ENCODE measurements at regions not wholly inside any gene's neighbourhood (a gene's known extent, or its start where the extent isn't known, plus 50 kb on each side); places are given as distances from the start of the nearest gene placed in this dataset.

DNA sequence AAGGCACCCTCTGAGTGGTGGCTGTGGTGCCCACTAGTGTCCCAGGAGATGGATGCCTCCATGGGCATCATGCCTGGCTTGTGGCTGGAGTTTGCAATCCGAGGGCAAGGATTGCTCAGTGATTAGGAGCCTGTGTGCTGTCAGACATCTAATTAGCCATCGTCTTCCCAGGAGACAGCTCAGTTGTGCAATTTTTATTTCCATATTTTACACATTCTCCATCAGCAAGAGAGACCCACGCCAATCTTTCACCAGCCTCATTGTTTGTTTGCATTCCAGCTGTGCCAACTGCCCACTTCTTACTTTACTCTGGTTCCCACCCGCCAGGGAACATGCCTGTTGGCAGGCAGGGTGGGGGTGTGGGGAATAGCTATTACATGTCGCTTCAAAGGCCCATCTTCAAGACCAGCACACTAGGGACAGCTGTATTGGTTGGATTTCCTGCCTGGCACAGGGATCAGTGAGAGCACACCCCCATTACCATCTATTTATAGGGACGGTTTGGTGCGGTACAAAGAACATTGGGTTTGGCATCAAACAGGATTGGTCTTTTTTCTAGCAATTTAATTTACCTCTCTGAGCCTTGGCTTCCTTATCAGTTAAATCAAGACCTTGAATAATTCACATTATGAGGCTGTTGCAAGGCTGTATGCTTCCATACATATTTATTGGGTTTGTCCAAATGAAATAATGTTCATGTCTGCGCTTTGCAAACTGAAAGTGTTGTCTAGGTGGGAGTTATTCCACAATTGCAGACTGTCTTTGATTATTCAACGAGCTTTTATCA is 80.7 kb upstream of the NAV2 start:
- no peak overlapping the region for H4K8ac ChIP-seq (ENCODE audit: low read depth, low read length)
- no peak overlapping the region for H3K9ac ChIP-seq (ENCODE audit: low read depth, low read length, poor library complexity)
- H2AFZ ChIP-seq (ENCODE audit: low read length): no peak overlapping the region
- H3K4me2 ChIP-seq (ENCODE audit: insufficient read depth, low read length, poor library complexity, severe bottlenecking): no peak overlapping the region
- no peaks in the 10 kb centered on the region for H3K79me1 ChIP-seq (ENCODE audit: low read depth, low read length)
- no peak overlapping the region for H3K4ac ChIP-seq (ENCODE audit: low read length)
- H2BK12ac ChIP-seq (ENCODE audit: low read length): no peak overlapping the region
- no peak overlapping the region for H3K23ac ChIP-seq (ENCODE audit: low read depth, low read length, poor library complexity)
- H3K27ac ChIP-seq (replicated peaks; ENCODE audit: low read length): no peak overlapping the region
- peaks cover 0 to 9% of the 10 kb centered on the region in 2 donors for H3K9me3 ChIP-seq (replicated peaks in 1 of 2; ENCODE audit: control insufficient read depth in 2 of 2, insufficient read depth in 1 of 2, low read depth in 1 of 2, low read length in 2 of 2)
- no peak overlapping the region for H3K14ac ChIP-seq (ENCODE audit: low read length)
- WGBS, 2 donors (ENCODE audit: extremely low coverage in 2 of 2, insufficient read length in 2 of 2, insufficient replicate concordance in 1 of 2): no CpG with 5 or more reads among the region's 9 CpGs
- no peaks in the 10 kb centered on the region for H3K36me3 ChIP-seq (replicated peaks in 1 of 2; ENCODE audit: control insufficient read depth in 2 of 2, insufficient read depth in 2 of 2, low read length in 2 of 2)
- no peaks in the 10 kb centered on the region for H3K27me3 ChIP-seq (ENCODE audit: control insufficient read depth in 3 of 3, insufficient read depth in 3 of 3, low read depth in 1 of 3, low read length in 3 of 3)
- peaks cover 0 to 11% of the 10 kb centered on the region in 2 donors for H3K4me1 ChIP-seq (ENCODE audit: control insufficient read depth in 2 of 2, insufficient read depth in 1 of 2, low read depth in 1 of 2, low read length in 2 of 2)
- DNase-seq (ENCODE audit: low spot score): no peak
- H2BK120ac ChIP-seq (ENCODE audit: low read depth, low read length): no peak overlapping the region
- H3K4me3 ChIP-seq (ENCODE audit: low read length in 2 of 2): no peak overlapping the region
- no peak overlapping the region for H2AK5ac ChIP-seq (ENCODE audit: low read depth, low read length)
- H4K91ac ChIP-seq (ENCODE audit: low read depth, low read length, poor library complexity): no peak overlapping the region
- no peak overlapping the region for H2BK15ac ChIP-seq (ENCODE audit: low read length)
- H3K18ac ChIP-seq (ENCODE audit: low read length): no peak overlapping the region
- H2BK5ac ChIP-seq (ENCODE audit: low read length): no peak overlapping the region

DNA sequence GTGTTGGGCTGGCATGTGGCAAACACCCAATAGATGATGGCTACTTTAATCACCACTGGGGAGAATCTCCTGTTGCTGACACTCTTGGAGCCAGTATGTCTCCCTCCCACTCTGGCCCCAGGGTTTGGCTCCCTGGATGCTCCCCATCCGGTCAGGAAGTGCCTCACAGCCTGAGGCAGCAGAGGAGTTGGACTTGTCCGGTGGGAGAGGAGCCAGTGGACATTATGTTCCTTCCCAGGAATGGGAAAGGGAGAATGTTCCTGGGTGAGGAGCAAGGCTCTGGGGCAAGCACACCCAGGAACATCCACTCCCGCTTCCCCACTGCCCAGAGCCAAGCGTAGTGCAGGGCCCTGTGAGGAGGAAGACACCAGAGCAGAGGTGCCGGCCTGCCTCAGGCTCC is 84.6 kb upstream of the NAV2 start:
- H3K27ac ChIP-seq (replicated peaks; ENCODE audit: low read length): no peak overlapping the region

DNA sequence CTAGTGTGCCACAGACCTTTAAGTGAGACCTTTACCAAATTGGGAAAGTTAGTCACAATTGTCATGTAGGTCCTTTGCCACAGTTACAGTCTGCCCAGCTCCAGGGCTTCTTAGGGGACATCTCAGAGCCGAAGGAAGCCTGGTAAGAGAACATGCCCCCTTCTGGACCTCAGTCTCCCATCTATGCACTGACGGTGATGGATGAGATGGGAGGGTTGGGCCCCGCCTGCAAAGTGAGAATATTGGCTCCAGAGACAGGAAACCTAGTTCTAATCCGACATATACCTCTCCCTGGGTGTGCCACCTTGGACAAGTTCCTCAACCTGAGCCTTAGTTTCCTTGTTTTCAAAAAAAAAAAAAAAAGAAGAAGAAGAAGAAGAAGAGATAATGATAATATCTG is 85.1 kb upstream of the NAV2 start:
- no peak overlapping the region for H3K27ac ChIP-seq (replicated peaks; ENCODE audit: low read length)
- no peak overlapping the region for H3K14ac ChIP-seq (ENCODE audit: low read length)
- H2BK15ac ChIP-seq (ENCODE audit: low read length): no peak overlapping the region
- no peak overlapping the region for H3K23ac ChIP-seq (ENCODE audit: low read depth, low read length, poor library complexity)
- H2AK5ac ChIP-seq (ENCODE audit: low read depth, low read length): no peak overlapping the region
- no peak overlapping the region for H3K9ac ChIP-seq (ENCODE audit: low read depth, low read length, poor library complexity)
- H3K36me3 ChIP-seq (replicated peaks in 1 of 2; ENCODE audit: control insufficient read depth in 2 of 2, insufficient read depth in 2 of 2, low read length in 2 of 2): no peaks in the 10 kb centered on the region
- no peak overlapping the region for H3K18ac ChIP-seq (ENCODE audit: low read length)
- WGBS, 2 donors (ENCODE audit: extremely low coverage in 2 of 2, insufficient read length in 2 of 2, insufficient replicate concordance in 1 of 2): no CpG with 5 or more reads among the region's 4 CpGs
- no peak overlapping the region for H3K4ac ChIP-seq (ENCODE audit: low read length)
- H3K4me3 ChIP-seq (ENCODE audit: low read length in 2 of 2): no peak overlapping the region
- no peak overlapping the region for H4K91ac ChIP-seq (ENCODE audit: low read depth, low read length, poor library complexity)
- H2BK5ac ChIP-seq (ENCODE audit: low read length): no peak overlapping the region
- peaks cover 0 to 22% of the 10 kb centered on the region in 2 donors for H3K9me3 ChIP-seq (replicated peaks in 1 of 2; ENCODE audit: control insufficient read depth in 2 of 2, insufficient read depth in 1 of 2, low read depth in 1 of 2, low read length in 2 of 2)
- no peak overlapping the region for H2BK12ac ChIP-seq (ENCODE audit: low read length)
- H4K8ac ChIP-seq (ENCODE audit: low read depth, low read length): no peak overlapping the region
- H2AFZ ChIP-seq (ENCODE audit: low read length): no peak overlapping the region
- no peaks in the 10 kb centered on the region for H3K79me1 ChIP-seq (ENCODE audit: low read depth, low read length)
- H3K27me3 ChIP-seq (ENCODE audit: control insufficient read depth in 3 of 3, insufficient read depth in 3 of 3, low read depth in 1 of 3, low read length in 3 of 3): no peaks in the 10 kb centered on the region
- H3K4me1 ChIP-seq (ENCODE audit: control insufficient read depth in 2 of 2, insufficient read depth in 1 of 2, low read depth in 1 of 2, low read length in 2 of 2): peaks cover 0 to 6% of the 10 kb centered on the region in 2 donors
- no peak for DNase-seq (ENCODE audit: low spot score)
- H3K4me2 ChIP-seq (ENCODE audit: insufficient read depth, low read length, poor library complexity, severe bottlenecking): no peak overlapping the region
- no peak overlapping the region for H2BK120ac ChIP-seq (ENCODE audit: low read depth, low read length)

More for the DNA sequence above, 84.6 kb upstream of the NAV2 start:
- Histone ChIP-seq H3K4me2 (ENCODE audit: insufficient read depth, low read length, poor library complexity, severe bottlenecking) (no peak overlapping the region), H3K18ac (ENCODE audit: low read length) (no peak overlapping the region), H3K4ac (ENCODE audit: low read length) (no peak overlapping the region), H3K36me3 (replicated peaks in 1 of 2; ENCODE audit: control insufficient read depth in 2 of 2, insufficient read depth in 2 of 2, low read length in 2 of 2) (no peaks in the 10 kb centered on the region), H2BK15ac (ENCODE audit: low read length) (no peak overlapping the region), H3K9ac (ENCODE audit: low read depth, low read length, poor library complexity) (no peak overlapping the region), H2BK5ac (ENCODE audit: low read length) (no peak overlapping the region), H2BK12ac (ENCODE audit: low read length) (no peak overlapping the region), H3K4me3 (ENCODE audit: low read length in 2 of 2) (peak overlapping the region in 1 of 2 donors; percentile 22), H4K8ac (ENCODE audit: low read depth, low read length) (no peak overlapping the region), H2AFZ (ENCODE audit: low read length) (no peak overlapping the region), H3K9me3 (replicated peaks in 1 of 2; ENCODE audit: control insufficient read depth in 2 of 2, insufficient read depth in 1 of 2, low read depth in 1 of 2, low read length in 2 of 2) (peaks cover 0 to 22% of the 10 kb centered on the region in 2 donors), H2AK5ac (ENCODE audit: low read depth, low read length) (no peak overlapping the region), H3K4me1 (ENCODE audit: control insufficient read depth in 2 of 2, insufficient read depth in 1 of 2, low read depth in 1 of 2, low read length in 2 of 2) (peaks cover 0 to 10% of the 10 kb centered on the region in 2 donors), H4K91ac (ENCODE audit: low read depth, low read length, poor library complexity) (no peak overlapping the region), H3K27me3 (ENCODE audit: control insufficient read depth in 3 of 3, insufficient read depth in 3 of 3, low read depth in 1 of 3, low read length in 3 of 3) (no peaks in the 10 kb centered on the region), H3K14ac (ENCODE audit: low read length) (no peak overlapping the region), H2BK120ac (ENCODE audit: low read depth, low read length) (no peak overlapping the region), H3K79me1 (ENCODE audit: low read depth, low read length) (no peaks in the 10 kb centered on the region), H3K23ac (ENCODE audit: low read depth, low read length, poor library complexity) (no peak overlapping the region)
- no CpG with 5 or more reads among the region's 5 CpGs for WGBS, 2 donors (ENCODE audit: extremely low coverage in 2 of 2, insufficient read length in 2 of 2, insufficient replicate concordance in 1 of 2)
- DNase-seq (ENCODE audit: low spot score): no peak

DNA sequence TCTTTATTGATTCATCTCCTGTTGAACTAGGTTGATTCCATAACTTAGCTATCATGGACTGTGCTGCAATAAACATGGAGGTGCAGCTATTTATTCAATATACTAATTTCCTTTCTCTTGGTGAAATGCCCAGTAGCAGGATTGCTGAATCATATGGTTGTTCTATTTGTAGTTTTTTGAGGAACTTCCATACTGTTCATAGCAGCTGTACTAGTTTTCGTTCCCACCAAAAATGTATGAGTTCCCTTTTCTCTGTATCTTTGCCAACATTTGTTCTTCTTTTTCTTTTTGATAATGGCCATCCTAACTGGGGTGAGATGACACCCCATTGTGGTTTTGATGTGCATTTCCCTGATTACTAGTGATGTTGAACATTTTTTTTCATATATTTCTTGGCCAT is 87.2 kb upstream of the NAV2 start:
- Histone ChIP-seq H3K23ac (ENCODE audit: low read depth, low read length, poor library complexity) (no peak overlapping the region), H3K4me1 (ENCODE audit: control insufficient read depth in 2 of 2, insufficient read depth in 1 of 2, low read depth in 1 of 2, low read length in 2 of 2) (no peaks in the 10 kb centered on the region), H3K9ac (ENCODE audit: low read depth, low read length, poor library complexity) (no peak overlapping the region), H3K4ac (ENCODE audit: low read length) (no peak overlapping the region), H2BK15ac (ENCODE audit: low read length) (no peak overlapping the region), H3K4me3 (ENCODE audit: low read length in 2 of 2) (no peak overlapping the region), H3K9me3 (replicated peaks in 1 of 2; ENCODE audit: control insufficient read depth in 2 of 2, insufficient read depth in 1 of 2, low read depth in 1 of 2, low read length in 2 of 2) (peaks cover 0 to 22% of the 10 kb centered on the region in 2 donors), H3K18ac (ENCODE audit: low read length) (no peak overlapping the region), H2BK5ac (ENCODE audit: low read length) (no peak overlapping the region), H3K27ac (replicated peaks; ENCODE audit: low read length) (no peak overlapping the region), H3K14ac (ENCODE audit: low read length) (no peak overlapping the region), H3K36me3 (replicated peaks in 1 of 2; ENCODE audit: control insufficient read depth in 2 of 2, insufficient read depth in 2 of 2, low read length in 2 of 2) (no peaks in the 10 kb centered on the region), H2BK120ac (ENCODE audit: low read depth, low read length) (no peak overlapping the region), H2AFZ (ENCODE audit: low read length) (no peak overlapping the region), H4K91ac (ENCODE audit: low read depth, low read length, poor library complexity) (no peak overlapping the region), H3K4me2 (ENCODE audit: insufficient read depth, low read length, poor library complexity, severe bottlenecking) (no peak overlapping the region), H4K8ac (ENCODE audit: low read depth, low read length) (no peak overlapping the region), H2BK12ac (ENCODE audit: low read length) (no peak overlapping the region), H2AK5ac (ENCODE audit: low read depth, low read length) (no peak overlapping the region), H3K79me1 (ENCODE audit: low read depth, low read length) (no peaks in the 10 kb centered on the region), H3K27me3 (ENCODE audit: control insufficient read depth in 3 of 3, insufficient read depth in 3 of 3, low read depth in 1 of 3, low read length in 3 of 3) (no peaks in the 10 kb centered on the region)
- DNase-seq (ENCODE audit: low spot score): no peak
- WGBS, 2 donors (ENCODE audit: extremely low coverage in 2 of 2, insufficient read length in 2 of 2, insufficient replicate concordance in 1 of 2): no CpG with 5 or more reads among the region's 1 CpG

All from neuronal stem cell (in vitro differentiated cells).